Activated CD8-positive, alpha-beta memory T cell treated with anti-CD3 and anti-CD28 coated beads for 36 hours (primary cell): ENCODE measurements at regions not wholly inside any gene's neighbourhood (a gene's known extent, or its start where the extent isn't known, plus 50 kb on each side); places are given as distances from the start of the nearest gene placed in this dataset.

ENCODE experiments used
- CTCF ChIA-PET: fragments of 350-600 bp; sonication (Branson Sonifier 250); formaldehyde crosslinking; loops from one replicate; lab custom pipeline; 2021; ENCODE audit warnings: antibody characterized with exemption; lab: Charles Lee
- POLR2A ChIA-PET: fragments of 350-600 bp; sonication (Branson Sonifier 250); formaldehyde crosslinking; loops from one replicate; lab custom pipeline; 2021; ENCODE audit warnings: antibody characterized with exemption; lab: Charles Lee

GRCh38 chr2:81853341-81853740 lies 1548.8 kb upstream of the LRRTM1 start:
- POLR2A ChIA-PET = no interaction called here
- CTCF ChIA-PET = no interaction called here

- POLR2A ChIA-PET = no interaction called here
- CTCF ChIA-PET = no interaction called here
Measured at GRCh38 chr2:81852651-81853050, 1548.1 kb upstream of the LRRTM1 start.

GRCh38 chr2:81839780-81840179 lies 1535.2 kb upstream of the LRRTM1 start:
- CTCF ChIA-PET = no interaction called here
- POLR2A ChIA-PET = no interaction called here

- CTCF ChIA-PET = no interaction called here
- POLR2A ChIA-PET = no interaction called here
Measured at GRCh38 chr2:81835321-81836000, 1530.9 kb upstream of the LRRTM1 start.

- ChIA-PET CTCF (no interaction called here), POLR2A (no interaction called here)
Measured at GRCh38 chr2:81786811-81787210, 1482.3 kb upstream of the LRRTM1 start.

- CTCF ChIA-PET = no interaction called here
Measured at GRCh38 chr2:81767187-81767912, 1462.8 kb upstream of the LRRTM1 start.

GRCh38 chr2:81747481-81748070 lies 1443.0 kb upstream of the LRRTM1 start:
- CTCF ChIA-PET = no interaction called here

More at GRCh38 chr2:81767187-81767912, 1462.8 kb upstream of the LRRTM1 start:
- POLR2A ChIA-PET = no interaction called here

GRCh38 chr2:81739966-81740365 lies 1435.4 kb upstream of the LRRTM1 start:
- ChIA-PET CTCF (no interaction called here), POLR2A (no interaction called here)

More at GRCh38 chr2:81747481-81748070, 1443.0 kb upstream of the LRRTM1 start:
- POLR2A ChIA-PET = no interaction called here

- CTCF ChIA-PET = no interaction called here
- POLR2A ChIA-PET = no interaction called here
Measured at GRCh38 chr2:81734981-81735380, 1430.4 kb upstream of the LRRTM1 start.

- CTCF ChIA-PET = no interaction called here
Measured at GRCh38 chr2:81714817-81715216, 1410.3 kb upstream of the LRRTM1 start.

GRCh38 chr2:81706856-81707255 lies 1402.3 kb upstream of the LRRTM1 start:
- CTCF ChIA-PET = no interaction called here
- POLR2A ChIA-PET = no interaction called here

More at GRCh38 chr2:81714817-81715216, 1410.3 kb upstream of the LRRTM1 start:
- POLR2A ChIA-PET = no interaction called here

GRCh38 chr2:81703831-81704230 lies 1399.3 kb upstream of the LRRTM1 start:
- POLR2A ChIA-PET = no interaction called here

GRCh38 chr2:81692566-81692965 lies 1388.0 kb upstream of the LRRTM1 start:
- ChIA-PET CTCF (no interaction called here), POLR2A (no interaction called here)

More at GRCh38 chr2:81703831-81704230, 1399.3 kb upstream of the LRRTM1 start:
- CTCF ChIA-PET = no interaction called here

- ChIA-PET POLR2A (no interaction called here), CTCF (no interaction called here)
Measured at GRCh38 chr2:81675641-81676040, 1371.1 kb upstream of the LRRTM1 start.

GRCh38 chr2:81672923-81673322 lies 1368.4 kb upstream of the LRRTM1 start:
- CTCF ChIA-PET = no interaction called here

GRCh38 chr2:81672516-81672915 lies 1368.0 kb upstream of the LRRTM1 start:
- CTCF ChIA-PET = no interaction called here
- POLR2A ChIA-PET = no interaction called here

More at GRCh38 chr2:81672923-81673322, 1368.4 kb upstream of the LRRTM1 start:
- POLR2A ChIA-PET = no interaction called here

- ChIA-PET CTCF (no interaction called here), POLR2A (no interaction called here)
Measured at GRCh38 chr2:81670885-81671284, 1366.3 kb upstream of the LRRTM1 start.

- CTCF ChIA-PET = no interaction called here
- POLR2A ChIA-PET = no interaction called here
Measured at GRCh38 chr2:81661081-81661480, 1356.5 kb upstream of the LRRTM1 start.

- POLR2A ChIA-PET = no interaction called here
- CTCF ChIA-PET = no interaction called here
Measured at GRCh38 chr2:81658227-81658626, 1353.7 kb upstream of the LRRTM1 start.
